ENCODE measurements at regions not wholly inside any gene's neighbourhood (a gene's known extent, or its start where the extent isn't known, plus 50 kb on each side); places are given as distances from the start of the nearest gene placed in this dataset.

GRCh38 chr2:18001671-18002070 lies 123.2 kb downstream of the KCNS3 start:
- TF ChIP-seq EZH2 (IDR thresholded peaks at IDR 0.05; ENCODE audit: borderline replicate concordance, low read depth, low read length, poor library complexity, severe bottlenecking) (no peak), CTCF (conservative IDR thresholded peaks at IDR 0.05; ENCODE audit: low read depth, low read length) (peak; percentile 39; the same call in 1 of the 2 replicates)
- POLR2A ChIA-PET (ENCODE audit: low non-redundant PET): no interaction called here

GRCh38 chr2:17996978-17997377 lies 118.5 kb downstream of the KCNS3 start:
- TF ChIP-seq CTCF (conservative IDR thresholded peaks at IDR 0.05; ENCODE audit: low read depth, low read length) (no peak), EZH2 (IDR thresholded peaks at IDR 0.05; ENCODE audit: borderline replicate concordance, low read depth, low read length, poor library complexity, severe bottlenecking) (no peak)
- Histone ChIP-seq H3K4me3 (ENCODE audit: low read depth, low read length, poor library complexity, severe bottlenecking) (no peak overlapping the region), H3K9me3 (ENCODE audit: low read depth, low read length, poor library complexity, severe bottlenecking) (peaks cover 2% of the 10 kb centered on the region), H3K36me3 (ENCODE audit: insufficient read depth, low read length, poor library complexity, severe bottlenecking) (no peaks in the 10 kb centered on the region), H3K27me3 (replicated peaks; ENCODE audit: insufficient read depth, low read depth, low read length, poor library complexity) (no peaks in the 10 kb centered on the region), H3K4me1 (ENCODE audit: insufficient read depth, low read length, poor library complexity, severe bottlenecking) (no peaks in the 10 kb centered on the region), H3K27ac (ENCODE audit: low read depth, low read length, poor library complexity, severe bottlenecking) (no peak overlapping the region)
- CTCF ChIA-PET: no interaction called here
- DNase-seq (ENCODE audit: low spot score): no peak
- POLR2A ChIA-PET (ENCODE audit: low non-redundant PET): no interaction called here
- BruUV-seq (replicated peaks): no TSS peak
- intact Hi-C loops (cut with micrococcal nuclease; ENCODE audit: unreplicated experiment): no loop called here

More at GRCh38 chr2:18001671-18002070, 123.2 kb downstream of the KCNS3 start:
- peaks cover 2% of the 10 kb centered on the region for H3K9me3 ChIP-seq (ENCODE audit: low read depth, low read length, poor library complexity, severe bottlenecking)
- no peak overlapping the region for H3K4me3 ChIP-seq (ENCODE audit: low read depth, low read length, poor library complexity, severe bottlenecking)
- no peaks in the 10 kb centered on the region for H3K27me3 ChIP-seq (replicated peaks; ENCODE audit: insufficient read depth, low read depth, low read length, poor library complexity)
- no peaks in the 10 kb centered on the region for H3K36me3 ChIP-seq (ENCODE audit: insufficient read depth, low read length, poor library complexity, severe bottlenecking)
- intact Hi-C loops (cut with micrococcal nuclease; ENCODE audit: unreplicated experiment): no loop called here
- H3K4me1 ChIP-seq (ENCODE audit: insufficient read depth, low read length, poor library complexity, severe bottlenecking): no peaks in the 10 kb centered on the region
- BruUV-seq (replicated peaks): no TSS peak
- no peak overlapping the region for H3K27ac ChIP-seq (ENCODE audit: low read depth, low read length, poor library complexity, severe bottlenecking)
- CTCF ChIA-PET: no interaction called here
- peak; percentile 15 for DNase-seq (ENCODE audit: low spot score)

GRCh38 chr2:17995593-17995992 lies 117.1 kb downstream of the KCNS3 start:
- intact Hi-C loops (cut with micrococcal nuclease; ENCODE audit: unreplicated experiment): no loop called here
- no peak for TF ChIP-seq EZH2 (IDR thresholded peaks at IDR 0.05; ENCODE audit: borderline replicate concordance, low read depth, low read length, poor library complexity, severe bottlenecking)
- TF ChIP-seq CTCF (conservative IDR thresholded peaks at IDR 0.05; ENCODE audit: low read depth, low read length): no peak
- POLR2A ChIA-PET (ENCODE audit: low non-redundant PET): no interaction called here
- peaks cover 2% of the 10 kb centered on the region for H3K9me3 ChIP-seq (ENCODE audit: low read depth, low read length, poor library complexity, severe bottlenecking)
- no peak overlapping the region for H3K4me3 ChIP-seq (ENCODE audit: low read depth, low read length, poor library complexity, severe bottlenecking)
- DNase-seq (ENCODE audit: low spot score): peak; percentile 46
- H3K27ac ChIP-seq (ENCODE audit: low read depth, low read length, poor library complexity, severe bottlenecking): no peak overlapping the region
- no peaks in the 10 kb centered on the region for H3K4me1 ChIP-seq (ENCODE audit: insufficient read depth, low read length, poor library complexity, severe bottlenecking)
- BruUV-seq (replicated peaks): no TSS peak
- no peaks in the 10 kb centered on the region for H3K27me3 ChIP-seq (replicated peaks; ENCODE audit: insufficient read depth, low read depth, low read length, poor library complexity)
- H3K36me3 ChIP-seq (ENCODE audit: insufficient read depth, low read length, poor library complexity, severe bottlenecking): no peaks in the 10 kb centered on the region
- CTCF ChIA-PET: no interaction called here

Measured in A673 (cell line).